ENCODE measurements at regions not wholly inside any gene's neighbourhood (a gene's known extent, or its start where the extent isn't known, plus 50 kb on each side); places are given as distances from the start of the nearest gene placed in this dataset.

DNA sequence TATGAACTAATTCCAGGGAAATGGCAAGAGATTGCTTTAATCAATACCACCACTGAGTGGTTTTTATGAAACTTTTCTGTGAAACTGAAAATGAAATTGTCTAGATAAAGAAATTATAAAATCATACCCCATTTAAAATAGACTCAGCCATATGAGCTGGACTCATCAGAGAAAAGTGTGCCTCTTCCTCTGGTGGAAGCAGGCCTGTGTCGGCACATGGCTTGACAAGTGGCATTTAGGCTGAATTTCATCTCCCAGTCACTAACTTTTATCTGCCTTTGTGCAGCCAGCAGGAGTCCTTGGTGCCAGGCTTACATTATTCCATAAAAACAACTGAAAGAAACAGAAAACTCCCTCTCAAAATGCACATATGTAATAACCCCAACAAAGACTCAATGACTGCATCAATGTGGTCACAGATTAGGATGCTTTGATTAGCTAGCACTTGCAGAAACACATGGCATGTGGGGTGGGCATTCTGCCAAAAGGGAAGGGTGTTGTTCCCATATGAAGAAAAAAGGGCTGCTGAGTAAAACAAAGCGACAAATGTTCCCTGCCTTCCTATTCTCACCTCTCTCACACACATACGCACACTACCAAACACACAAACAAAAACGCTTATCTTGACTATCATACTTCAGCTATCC lies 232.3 kb downstream of the PABPC4L start:
- no peaks in the 10 kb centered on the region for H3K27me3 ChIP-seq (replicated peaks; ENCODE audit: insufficient read depth)
- no peak for DNase-seq (ENCODE audit: low spot score)
- ATAC-seq (ENCODE audit: insufficient number of reproducible peaks, low FRiP score, low read depth): no peak
- no peaks in the 10 kb centered on the region for H3K36me3 ChIP-seq
- H3K9me3 ChIP-seq: peaks cover 3% of the 10 kb centered on the region
- H3K4me1 ChIP-seq (ENCODE audit: control insufficient read depth in 1 of 2, low read depth in 2 of 2): no peaks in the 10 kb centered on the region
- H3K4me3 ChIP-seq: no peak overlapping the region
- TF ChIP-seq, protein P1, sequence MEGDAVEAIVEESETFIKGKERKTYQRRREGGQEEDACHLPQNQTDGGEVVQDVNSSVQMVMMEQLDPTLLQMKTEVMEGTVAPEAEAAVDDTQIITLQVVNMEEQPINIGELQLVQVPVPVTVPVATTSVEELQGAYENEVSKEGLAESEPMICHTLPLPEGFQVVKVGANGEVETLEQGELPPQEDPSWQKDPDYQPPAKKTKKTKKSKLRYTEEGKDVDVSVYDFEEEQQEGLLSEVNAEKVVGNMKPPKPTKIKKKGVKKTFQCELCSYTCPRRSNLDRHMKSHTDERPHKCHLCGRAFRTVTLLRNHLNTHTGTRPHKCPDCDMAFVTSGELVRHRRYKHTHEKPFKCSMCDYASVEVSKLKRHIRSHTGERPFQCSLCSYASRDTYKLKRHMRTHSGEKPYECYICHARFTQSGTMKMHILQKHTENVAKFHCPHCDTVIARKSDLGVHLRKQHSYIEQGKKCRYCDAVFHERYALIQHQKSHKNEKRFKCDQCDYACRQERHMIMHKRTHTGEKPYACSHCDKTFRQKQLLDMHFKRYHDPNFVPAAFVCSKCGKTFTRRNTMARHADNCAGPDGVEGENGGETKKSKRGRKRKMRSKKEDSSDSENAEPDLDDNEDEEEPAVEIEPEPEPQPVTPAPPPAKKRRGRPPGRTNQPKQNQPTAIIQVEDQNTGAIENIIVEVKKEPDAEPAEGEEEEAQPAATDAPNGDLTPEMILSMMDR (IDR thresholded peaks at IDR 0.05): no peak
- no peak overlapping the region for H3K27ac ChIP-seq

DNA sequence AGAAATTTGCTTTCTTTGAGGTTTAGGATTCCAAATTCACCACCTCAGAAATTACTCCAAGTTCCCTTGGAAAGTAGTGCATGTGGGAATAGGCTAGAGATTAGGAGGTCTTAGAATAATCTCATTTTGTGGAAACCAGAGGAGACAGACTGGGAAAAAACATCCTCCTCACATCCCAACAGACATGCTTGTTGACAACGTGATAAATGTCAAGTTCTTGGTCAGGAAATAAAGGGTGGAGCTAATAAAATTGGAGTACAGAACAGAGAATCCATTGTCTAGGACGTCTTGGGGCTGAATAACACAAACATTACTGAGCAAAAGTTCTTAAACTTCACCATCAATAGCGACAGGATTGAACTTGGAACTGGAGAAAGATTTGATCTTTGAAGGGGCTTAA lies 233.4 kb downstream of the PABPC4L start:
- no peak for ATAC-seq (ENCODE audit: insufficient number of reproducible peaks, low FRiP score, low read depth)
- Histone ChIP-seq H3K4me1 (ENCODE audit: control insufficient read depth in 1 of 2, low read depth in 2 of 2) (no peaks in the 10 kb centered on the region), H3K27ac (no peak overlapping the region), H3K27me3 (replicated peaks; ENCODE audit: insufficient read depth) (no peaks in the 10 kb centered on the region), H3K36me3 (no peaks in the 10 kb centered on the region), H3K9me3 (peaks cover 3% of the 10 kb centered on the region), H3K4me3 (no peak overlapping the region)
- TF ChIP-seq, protein P1 (IDR thresholded peaks at IDR 0.05): no peak
- no peak for DNase-seq (ENCODE audit: low spot score)

DNA sequence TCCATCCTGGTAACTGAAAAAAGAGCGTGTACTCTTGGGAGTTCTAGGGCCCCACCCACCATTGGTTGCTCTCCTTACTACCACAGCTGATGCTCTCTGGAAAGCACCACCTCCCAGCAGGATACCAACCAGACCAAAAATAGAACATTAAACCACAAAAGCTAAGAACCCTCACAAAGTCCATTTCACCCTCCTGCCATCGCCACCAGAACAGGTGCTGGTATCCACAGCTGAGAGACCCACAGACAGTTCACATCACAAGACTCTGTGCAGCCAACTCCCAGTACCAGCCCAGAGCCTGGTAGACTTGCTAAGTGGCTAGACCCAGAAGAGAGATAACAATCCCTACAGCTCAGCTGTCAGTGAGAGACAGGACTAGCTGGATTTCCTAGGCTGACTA lies 240.6 kb downstream of the PABPC4L start:
- H3K36me3 ChIP-seq: no peaks in the 10 kb centered on the region
- no peaks in the 10 kb centered on the region for H3K27me3 ChIP-seq (replicated peaks; ENCODE audit: insufficient read depth)
- DNase-seq (ENCODE audit: low spot score) (no peak), ATAC-seq (ENCODE audit: insufficient number of reproducible peaks, low FRiP score, low read depth) (no peak)
- no peaks in the 10 kb centered on the region for H3K4me1 ChIP-seq (ENCODE audit: control insufficient read depth in 1 of 2, low read depth in 2 of 2)
- H3K27ac ChIP-seq: no peak overlapping the region
- H3K9me3 ChIP-seq: peaks cover 3% of the 10 kb centered on the region
- no peak overlapping the region for H3K4me3 ChIP-seq
- TF ChIP-seq, protein P1 (IDR thresholded peaks at IDR 0.05): no peak

DNA sequence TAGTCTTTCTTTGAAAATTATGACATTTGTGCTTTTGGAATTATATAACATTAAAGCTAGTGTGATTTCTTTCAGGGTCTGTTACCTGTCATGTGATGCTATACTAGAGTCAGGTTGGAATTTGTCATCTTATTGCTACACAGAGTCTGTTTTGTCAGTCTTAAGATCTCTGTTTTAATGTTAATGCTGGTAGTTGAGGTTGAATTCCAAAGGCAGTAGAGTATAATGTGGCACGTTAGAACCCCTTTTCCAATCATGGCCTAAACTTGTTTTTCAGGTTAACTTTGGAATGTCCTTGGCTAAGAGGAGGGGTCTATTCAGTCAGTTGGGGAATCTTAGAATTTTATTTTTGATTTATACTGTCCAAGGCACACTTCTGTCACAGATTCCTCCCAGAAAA lies 258.5 kb downstream of the PABPC4L start:
- DNase-seq (ENCODE audit: low spot score) (no peak), ATAC-seq (ENCODE audit: insufficient number of reproducible peaks, low FRiP score, low read depth) (no peak)

DNA sequence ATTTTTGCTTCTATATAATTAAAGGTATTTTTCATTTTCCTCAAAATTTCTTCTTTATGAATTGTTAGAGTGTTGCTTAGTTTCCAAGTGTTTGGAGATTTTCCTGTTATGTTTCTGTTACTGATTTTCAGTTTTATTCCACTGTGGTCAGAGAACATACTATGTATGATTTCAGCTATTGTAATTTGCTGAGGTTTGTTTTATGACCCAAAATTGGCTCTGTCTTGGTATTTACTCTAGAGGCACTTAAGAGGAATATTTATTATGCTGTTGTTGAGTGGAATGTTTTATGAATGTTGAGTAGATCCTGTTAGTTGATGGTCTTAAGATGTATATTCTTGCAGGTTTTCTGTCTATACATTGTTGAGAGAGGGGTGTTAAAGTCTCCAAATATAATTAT lies 263.5 kb downstream of the PABPC4L start:
- Histone ChIP-seq H3K36me3 (no peaks in the 10 kb centered on the region), H3K4me1 (ENCODE audit: control insufficient read depth in 1 of 2, low read depth in 2 of 2) (no peaks in the 10 kb centered on the region), H3K27ac (no peak overlapping the region), H3K9me3 (no peaks in the 10 kb centered on the region), H3K4me3 (no peak overlapping the region), H3K27me3 (replicated peaks; ENCODE audit: insufficient read depth) (no peaks in the 10 kb centered on the region)
- DNase-seq (ENCODE audit: low spot score) (no peak), ATAC-seq (ENCODE audit: insufficient number of reproducible peaks, low FRiP score, low read depth) (no peak)
- TF ChIP-seq, protein P1 (IDR thresholded peaks at IDR 0.05): no peak

More for the DNA sequence above, 258.5 kb downstream of the PABPC4L start:
- no peaks in the 10 kb centered on the region for H3K9me3 ChIP-seq
- no peaks in the 10 kb centered on the region for H3K4me1 ChIP-seq (ENCODE audit: control insufficient read depth in 1 of 2, low read depth in 2 of 2)
- H3K27me3 ChIP-seq (replicated peaks; ENCODE audit: insufficient read depth): no peaks in the 10 kb centered on the region
- H3K36me3 ChIP-seq: no peaks in the 10 kb centered on the region
- TF ChIP-seq, protein P1 (IDR thresholded peaks at IDR 0.05): no peak
- H3K4me3 ChIP-seq: no peak overlapping the region
- H3K27ac ChIP-seq: no peak overlapping the region

All from thoracic aorta (tissue), 2 donors.